GM18951 (cell line): ENCODE measurements at regions not wholly inside any gene's neighbourhood (a gene's known extent, or its start where the extent isn't known, plus 50 kb on each side); places are given as distances from the start of the nearest gene placed in this dataset.
"Not testable (repeated sequence)": the region's sequence is repeated elsewhere in the genome, so short reads cannot be mapped to it uniquely, and the experiment has no call there.

ENCODE experiments used
- POLR2A ChIP-seq: IDR thresholded peaks from 4 replicates; pipeline ENCODE4 v1.6.1; 2011; ENCODE audit warnings: mild to moderate bottlenecking; ENCODE audit not compliant: insufficient read length, insufficient read depth; ENCODE audit errors: extremely low read depth
- in situ Hi-C: fragments of 300-500 bp; cut with MboI; formaldehyde crosslinking; loops from one replicate; pipeline ENCODE4 v1.12.0; 2022; ENCODE audit warnings: low sequenced_read_pairs, mixed read lengths, inconsistent platforms; ENCODE audit not compliant: unreplicated experiment

- no peak for TF ChIP-seq POLR2A
- in situ Hi-C loops, result no loop called here
Measured at GRCh38 chr3:139131951-139132350, 87.3 kb upstream of the PRR23C start.

GRCh38 chr3:139132976-139133375, 88.3 kb upstream of the PRR23C start:
- TF ChIP-seq POLR2A, result no peak
- in situ Hi-C loops, result no loop called here

GRCh38 chr3:139134678-139135372, 90.1 kb upstream of the PRR23C start:
- in situ Hi-C loops, result no loop called here

GRCh38 chr3:139135657-139136056, 91.0 kb upstream of the PRR23C start:
- in situ Hi-C loops, result no loop called here
- no peak for TF ChIP-seq POLR2A

More at GRCh38 chr3:139134678-139135372, 90.1 kb upstream of the PRR23C start:
- no peak for TF ChIP-seq POLR2A

GRCh38 chr3:139136469-139137202, 91.9 kb upstream of the PRR23C start:
- no peak for TF ChIP-seq POLR2A
- in situ Hi-C loops, result no loop called here

GRCh38 chr3:139140553-139140952, 95.9 kb upstream of the PRR23C start:
- in situ Hi-C loops, result no loop called here
- no peak for TF ChIP-seq POLR2A

GRCh38 chr3:139145980-139146379, 101.3 kb upstream of the PRR23C start:
- in situ Hi-C loops, result not testable (repeated sequence)

GRCh38 chr3:139151530-139151929, 106.8 kb upstream of the PRR23C start:
- no peak for TF ChIP-seq POLR2A
- in situ Hi-C loops, result no loop called here

GRCh38 chr3:139153434-139153833, 108.7 kb upstream of the PRR23C start:
- in situ Hi-C loops, result not testable (repeated sequence)

GRCh38 chr3:139157161-139157932, 112.7 kb upstream of the PRR23C start:
- in situ Hi-C loops, result no loop called here
- no peak for TF ChIP-seq POLR2A

GRCh38 chr3:139159356-139159755, 114.7 kb upstream of the PRR23C start:
- in situ Hi-C loops, result no loop called here
- no peak for TF ChIP-seq POLR2A

GRCh38 chr3:139173372-139174108, 128.8 kb upstream of the PRR23C start:
- in situ Hi-C loops, result no loop called here
- TF ChIP-seq POLR2A, result no peak

GRCh38 chr3:139180489-139180888, 135.8 kb upstream of the PRR23C start:
- in situ Hi-C loops, result no loop called here
- TF ChIP-seq POLR2A, result no peak
